ENCODE measurements at regions not wholly inside any gene's neighbourhood (a gene's known extent, or its start where the extent isn't known, plus 50 kb on each side); places are given as distances from the start of the nearest gene placed in this dataset.
"Not testable (repeated sequence)": the region's sequence is repeated elsewhere in the genome, so short reads cannot be mapped to it uniquely, and the experiment has no call there.

GRCh38 chr4:131337936-131338335, 1811.2 kb upstream of the PCDH10 start:
- DNase-seq (ENCODE audit: low read depth): no peak

DNA sequence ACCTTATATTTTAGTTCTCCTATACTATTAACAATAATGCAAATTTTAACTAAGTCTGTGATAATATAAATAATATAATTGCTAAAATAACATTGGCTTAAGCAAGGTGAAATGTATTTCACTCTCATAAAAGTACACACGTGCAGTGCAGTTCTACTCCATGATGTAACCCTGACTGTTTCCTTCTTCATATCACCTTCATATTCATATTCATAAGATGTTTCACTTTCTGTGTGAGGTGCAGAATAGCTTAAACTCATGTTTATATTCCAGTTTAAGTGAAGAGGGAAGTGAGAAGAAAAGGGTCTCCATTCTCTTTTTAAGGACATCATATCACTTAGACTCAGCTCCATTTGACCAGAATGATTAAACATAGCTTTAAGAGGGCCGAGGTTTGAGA, 1810.0 kb upstream of the PCDH10 start:
- no peak for DNase-seq (ENCODE audit: low read depth)

GRCh38 chr4:131344761-131345160, 1804.3 kb upstream of the PCDH10 start:
- DNase-seq (ENCODE audit: low read depth): no peak

DNA sequence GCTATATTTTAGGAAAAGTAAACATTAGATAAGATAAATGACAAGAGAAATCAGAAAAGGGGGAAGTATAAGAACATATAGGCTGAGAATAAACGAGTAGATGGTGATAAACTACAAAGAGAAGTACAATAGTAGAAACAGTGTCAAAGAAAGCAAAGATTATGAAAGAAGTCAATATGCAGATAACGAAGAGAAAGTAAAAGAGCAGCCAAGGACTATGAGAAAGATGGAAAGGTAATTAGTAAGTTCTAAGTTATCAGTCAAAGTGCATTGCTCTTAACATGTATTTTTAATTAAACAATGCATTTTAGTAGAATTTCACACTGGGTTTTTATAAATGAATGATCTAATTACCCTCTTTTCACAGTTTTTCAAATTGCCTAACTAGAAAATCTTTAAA, 1801.3 kb upstream of the PCDH10 start:
- DNase-seq (ENCODE audit: low read depth): no peak

DNA sequence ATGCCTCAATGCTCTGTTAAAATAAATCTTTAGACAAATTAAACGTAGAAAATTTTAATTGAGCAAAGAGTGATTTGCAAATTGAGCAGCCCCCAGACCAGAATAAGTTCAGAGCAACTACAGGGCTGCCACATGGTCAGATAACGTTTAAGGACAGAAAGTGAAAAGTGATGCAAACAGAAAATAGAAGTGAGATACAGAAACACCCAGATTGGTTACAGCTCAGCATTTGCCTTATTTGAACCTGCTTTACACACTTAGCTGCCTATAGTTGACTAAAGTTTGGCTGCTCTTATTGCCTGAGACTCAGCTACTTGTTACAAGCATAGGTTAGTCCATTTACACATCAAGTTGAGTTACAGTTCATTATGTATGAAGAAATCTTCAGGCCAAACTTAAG, 1800.8 kb upstream of the PCDH10 start:
- DNase-seq (ENCODE audit: low read depth): no peak

- not testable (repeated sequence) for DNase-seq (ENCODE audit: low read depth)
Measured at GRCh38 chr4:131352371-131352770, 1796.7 kb upstream of the PCDH10 start.

- no peak for DNase-seq (ENCODE audit: low read depth)
Measured at GRCh38 chr4:131366714-131367113, 1782.4 kb upstream of the PCDH10 start.

DNA sequence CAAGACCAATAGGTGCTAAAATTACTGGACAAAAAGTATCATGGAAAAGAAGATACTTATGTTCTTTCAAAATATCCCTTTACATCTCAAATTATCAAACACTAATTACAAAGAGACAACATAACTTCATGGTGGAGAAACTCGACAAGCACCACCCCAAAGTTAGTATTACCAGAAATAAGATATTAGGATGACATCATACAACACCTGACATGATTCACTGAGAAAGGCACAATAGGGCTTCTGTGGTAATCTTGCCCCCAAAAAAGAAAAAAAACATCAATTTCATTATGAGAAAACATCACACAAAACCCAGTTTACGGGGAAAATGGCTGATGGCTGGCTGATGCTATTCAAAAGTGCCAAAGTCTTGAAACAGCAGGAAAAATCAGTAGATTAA, 1781.7 kb upstream of the PCDH10 start:
- DNase-seq (ENCODE audit: low read depth): no peak

GRCh38 chr4:131370846-131371245, 1778.2 kb upstream of the PCDH10 start:
- no peak for DNase-seq (ENCODE audit: low read depth)

GRCh38 chr4:131381055-131381454, 1768.0 kb upstream of the PCDH10 start:
- DNase-seq (ENCODE audit: low read depth): no peak

- DNase-seq (ENCODE audit: low read depth): no peak
Measured at GRCh38 chr4:131382839-131383238, 1766.3 kb upstream of the PCDH10 start.

- no peak for DNase-seq (ENCODE audit: low read depth)
Measured at GRCh38 chr4:131388277-131388676, 1760.8 kb upstream of the PCDH10 start.

DNA sequence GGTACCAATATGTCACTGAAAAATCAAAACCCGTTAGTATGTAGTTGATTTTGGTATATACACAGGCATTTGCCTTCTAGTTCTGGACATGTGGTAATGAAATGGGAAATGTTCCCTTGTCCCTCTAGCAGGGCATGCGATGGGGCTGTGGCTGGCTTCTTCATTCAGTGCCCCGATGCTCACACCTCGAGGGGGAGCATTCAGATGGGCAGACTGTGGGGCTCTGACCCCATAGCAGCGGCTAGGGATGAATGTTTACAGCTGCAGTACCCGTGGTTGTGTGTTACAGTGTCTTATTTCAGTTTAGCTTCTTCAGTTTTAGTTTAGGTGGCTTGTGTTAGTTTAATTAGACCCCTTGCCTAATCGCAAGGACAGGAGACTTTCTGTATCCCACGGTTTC, 1741.0 kb upstream of the PCDH10 start:
- DNase-seq (ENCODE audit: low read depth): no peak

GRCh38 chr4:131411393-131411792, 1737.7 kb upstream of the PCDH10 start:
- no peak for DNase-seq (ENCODE audit: low read depth)

DNA sequence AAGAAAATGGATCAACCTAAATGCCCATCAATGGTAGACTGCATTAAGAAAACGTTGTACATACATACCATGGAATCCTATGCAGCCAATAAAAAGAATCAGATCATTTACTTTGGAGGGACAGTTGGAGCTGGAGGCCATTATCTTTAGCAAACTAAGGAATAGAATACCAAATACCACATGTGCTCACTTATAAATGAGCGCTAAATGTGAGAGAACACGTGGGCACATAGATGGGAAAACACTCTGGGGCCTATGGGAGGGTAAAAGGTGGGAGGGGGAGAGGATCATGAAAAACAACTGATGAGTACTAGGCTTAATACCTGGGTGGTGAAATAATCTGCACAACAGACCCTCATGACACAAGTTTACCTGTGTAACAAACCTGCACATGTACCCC, 1729.9 kb upstream of the PCDH10 start:
- DNase-seq (ENCODE audit: low read depth): no peak

DNA sequence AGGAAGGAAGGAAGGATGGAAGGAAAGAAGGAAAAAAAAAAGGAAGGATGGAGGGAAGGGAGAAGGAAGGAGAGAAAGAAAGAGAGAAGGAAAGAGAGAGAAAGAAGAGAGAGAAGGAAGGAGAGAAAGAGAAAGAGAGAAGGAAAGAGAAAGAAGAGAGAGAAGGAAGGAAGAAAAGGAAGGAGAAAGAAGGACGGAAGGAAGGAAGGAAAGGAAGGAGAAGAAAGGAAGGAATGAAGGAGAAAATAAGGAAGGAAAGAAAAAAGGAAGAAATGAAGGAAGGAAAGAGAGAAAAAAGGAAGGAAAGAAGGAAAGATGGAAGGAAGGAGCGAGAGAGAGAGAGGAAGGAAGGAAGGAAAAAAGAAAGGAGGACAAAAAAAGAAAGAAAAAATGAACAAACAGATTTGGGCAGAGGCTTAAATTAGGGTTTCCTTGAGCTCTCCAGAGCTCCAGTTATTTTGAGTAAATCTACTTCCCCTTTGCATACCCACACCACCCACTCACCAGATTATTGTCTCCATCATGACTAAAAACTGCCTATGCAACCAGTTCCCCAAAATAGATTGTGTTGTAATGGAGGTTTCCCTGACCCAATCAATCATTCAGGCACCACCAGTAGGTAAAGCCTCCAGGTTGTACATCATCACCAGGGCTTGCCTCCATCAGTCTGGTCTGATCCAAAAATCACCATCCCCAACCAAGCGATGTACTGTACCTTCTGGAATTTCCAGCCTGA, 1722.9 kb upstream of the PCDH10 start:
- DNase-seq (ENCODE audit: low read depth): no peak

DNA sequence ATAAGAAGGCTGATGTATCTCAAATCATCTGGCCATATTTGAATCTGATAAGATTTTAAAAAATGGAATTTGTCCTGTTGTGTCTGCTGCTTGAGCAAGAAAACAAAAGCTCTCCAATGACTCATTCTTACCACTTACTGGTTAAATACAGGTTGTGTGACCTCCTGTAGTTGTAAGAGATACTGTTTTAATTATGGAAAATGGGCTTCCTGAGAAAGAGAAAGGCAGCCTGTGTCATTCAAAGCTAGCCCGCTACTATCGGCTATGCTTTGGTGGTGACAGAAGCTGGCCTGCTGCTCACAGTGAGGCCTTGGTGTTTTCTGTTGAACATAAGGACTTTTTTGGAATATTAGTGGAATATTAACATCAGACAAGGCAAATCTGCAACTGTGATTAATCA, 1722.1 kb upstream of the PCDH10 start:
- no peak for DNase-seq (ENCODE audit: low read depth)

DNA sequence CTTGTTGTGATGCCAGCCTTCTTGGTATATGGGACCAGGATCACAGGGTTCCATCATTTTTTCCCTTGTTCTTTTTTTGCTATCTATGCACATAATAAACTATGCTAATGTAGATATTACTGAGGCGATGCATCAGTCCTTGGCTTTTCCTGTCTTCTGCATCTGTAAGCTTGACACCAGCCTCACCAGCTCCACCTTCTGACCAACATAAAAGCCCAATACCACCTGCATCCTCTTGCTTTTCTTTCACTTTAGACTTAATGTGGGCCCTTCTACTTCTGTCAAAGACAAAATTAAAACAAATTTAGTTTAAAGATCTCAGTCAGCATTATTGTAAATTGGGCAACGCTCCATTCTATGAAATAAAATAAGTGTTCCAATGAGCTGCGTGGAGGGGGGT, 1718.8 kb upstream of the PCDH10 start:
- DNase-seq (ENCODE audit: low read depth): no peak

GRCh38 chr4:131441004-131441688, 1707.9 kb upstream of the PCDH10 start:
- no peak for DNase-seq (ENCODE audit: low read depth)

DNA sequence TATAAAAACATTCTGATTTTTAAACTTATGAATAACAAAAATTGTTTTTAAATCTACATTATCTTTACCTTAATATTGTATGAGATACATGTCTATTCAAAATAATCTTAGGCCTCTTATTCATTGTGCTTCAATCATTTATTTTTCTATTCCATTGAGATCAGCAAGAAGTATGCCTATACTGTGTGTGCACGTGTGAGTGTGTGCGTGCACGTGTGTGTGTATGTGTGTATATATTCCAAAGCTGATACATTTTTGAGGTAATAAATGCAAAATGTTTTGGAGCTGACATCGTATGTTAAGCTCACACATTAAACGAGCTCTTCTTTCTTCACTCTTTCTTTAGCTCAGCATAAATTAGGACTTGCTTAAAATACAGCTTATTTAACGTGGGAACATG, 1701.2 kb upstream of the PCDH10 start:
- no peak for DNase-seq (ENCODE audit: low read depth)

DNA sequence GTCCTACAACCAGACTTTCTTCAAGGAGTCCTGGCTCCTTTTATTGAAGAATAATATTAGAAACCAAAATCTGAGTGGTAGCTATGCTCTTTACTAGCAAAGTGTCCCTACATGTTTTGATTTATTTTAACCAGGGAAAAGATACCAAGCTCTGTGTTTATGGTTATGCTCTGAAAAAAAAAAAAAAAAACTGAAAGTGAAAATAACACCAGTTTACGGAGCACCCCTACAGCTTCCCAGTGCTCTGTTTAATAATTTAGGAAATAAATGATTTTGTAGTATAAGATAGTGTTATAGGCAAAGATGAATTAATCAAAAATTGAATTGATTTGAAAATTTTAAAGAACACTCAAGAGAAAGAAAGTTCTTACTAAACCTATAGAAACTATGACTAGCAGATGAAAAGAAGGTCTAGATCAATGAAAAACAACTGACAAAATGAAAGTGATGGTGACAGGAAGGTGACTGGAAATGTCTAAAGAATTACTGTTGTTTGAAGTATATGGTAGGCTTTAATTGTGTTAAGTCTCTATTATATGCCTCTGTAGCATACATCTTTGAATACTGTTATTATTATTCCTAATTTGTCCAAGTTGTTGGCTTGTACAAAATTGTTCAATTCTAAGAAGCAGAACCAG, 1698.4 kb upstream of the PCDH10 start:
- no peak for DNase-seq (ENCODE audit: low read depth)

GRCh38 chr4:131459430-131460101, 1689.5 kb upstream of the PCDH10 start:
- DNase-seq (ENCODE audit: low read depth): no peak

GRCh38 chr4:131470360-131470759, 1678.7 kb upstream of the PCDH10 start:
- DNase-seq (ENCODE audit: low read depth): no peak

Measured in activated T-cell treated with anti-CD3 and anti-CD28 coated beads for 1 hour (primary cell).